Activated CD4-positive, alpha-beta T cell treated with anti-CD3 and anti-CD28 coated beads for 1 hour (primary cell): ENCODE measurements at regions not wholly inside any gene's neighbourhood (a gene's known extent, or its start where the extent isn't known, plus 50 kb on each side); places are given as distances from the start of the nearest gene placed in this dataset.

ENCODE experiments used
- DNase-seq: peaks from one replicate; pipeline ENCODE4 v3.0.0-alpha.2; 2020

- DNase-seq = no peak
Observed at GRCh38 chr3:188940573-188940932, 231.2 kb upstream of the TPRG1 start.

- no peak for DNase-seq
Observed at GRCh38 chr3:188941103-188941502, 230.7 kb upstream of the TPRG1 start.

- DNase-seq = no peak
Observed at GRCh38 chr3:188942191-188942590, 229.6 kb upstream of the TPRG1 start.

GRCh38 chr3:188943591-188943990, 228.2 kb upstream of the TPRG1 start:
- DNase-seq = no peak

GRCh38 chr3:188944108-188944507, 227.7 kb upstream of the TPRG1 start:
- no peak for DNase-seq

- DNase-seq = no peak
Observed at GRCh38 chr3:188946351-188947240, 225.2 kb upstream of the TPRG1 start.

- no peak for DNase-seq
Observed at GRCh38 chr3:188947401-188948280, 224.1 kb upstream of the TPRG1 start.

- DNase-seq = no peak
Observed at GRCh38 chr3:188948281-188948996, 223.3 kb upstream of the TPRG1 start.

- no peak for DNase-seq
Observed at GRCh38 chr3:188948997-188949389, 222.8 kb upstream of the TPRG1 start.

GRCh38 chr3:188949456-188949855, 222.3 kb upstream of the TPRG1 start:
- no peak for DNase-seq

- DNase-seq = no peak
Observed at GRCh38 chr3:188949996-188950395, 221.8 kb upstream of the TPRG1 start.

GRCh38 chr3:188950832-188951489, 220.8 kb upstream of the TPRG1 start:
- DNase-seq = no peak

GRCh38 chr3:188951734-188952133, 220.0 kb upstream of the TPRG1 start:
- no peak for DNase-seq

- DNase-seq = peak; percentile 50
Observed at GRCh38 chr3:188954590-188955208, 217.1 kb upstream of the TPRG1 start.

- no peak for DNase-seq
Observed at GRCh38 chr3:188955919-188956318, 215.9 kb upstream of the TPRG1 start.

- DNase-seq = no peak
Observed at GRCh38 chr3:188956839-188957489, 214.8 kb upstream of the TPRG1 start.

- no peak for DNase-seq
Observed at GRCh38 chr3:188959013-188959412, 212.8 kb upstream of the TPRG1 start.

- no peak for DNase-seq
Observed at GRCh38 chr3:188962253-188963247, 209.2 kb upstream of the TPRG1 start.

GRCh38 chr3:188964957-188965356, 206.8 kb upstream of the TPRG1 start:
- no peak for DNase-seq

- DNase-seq = no peak
Observed at GRCh38 chr3:188972310-188972709, 199.5 kb upstream of the TPRG1 start.
